GM12891 (cell line): ENCODE measurements at regions not wholly inside any gene's neighbourhood (a gene's known extent, or its start where the extent isn't known, plus 50 kb on each side); places are given as distances from the start of the nearest gene placed in this dataset.

Source experiments
- PAX5 ChIP-seq: IDR thresholded peaks from 2 replicates; pipeline ENCODE4 v1.6.1; 2011; ENCODE audit warnings: low read length, moderate library complexity, mild to moderate bottlenecking; ENCODE audit not compliant: insufficient read depth, severe bottlenecking
- POLR2A ChIP-seq: IDR thresholded peaks from 2 replicates; pipeline ENCODE4 v1.6.1; 2011; ENCODE audit warnings: low read depth, low read length, control low read depth
- POLR2AphosphoS5 ChIP-seq: IDR thresholded peaks from 2 replicates; pipeline ENCODE4 v1.6.1; 2011; ENCODE audit warnings: low read depth, low read length, control low read depth
- POU2F2 ChIP-seq: IDR thresholded peaks from 2 replicates; pipeline ENCODE4 v1.6.1; 2011; ENCODE audit warnings: low read depth, mild to moderate bottlenecking, control low read depth, low read length, moderate library complexity
- SPI1 ChIP-seq: IDR thresholded peaks from 2 replicates; pipeline ENCODE4 v1.6.1; 2011; ENCODE audit warnings: low read depth, low read length, control low read depth
- TAF1 ChIP-seq: IDR thresholded peaks from 2 replicates; pipeline ENCODE4 v1.6.1; 2011; ENCODE audit warnings: low read depth, low read length, control low read depth

- TF ChIP-seq SPI1 (no peak), TAF1 (no peak), POLR2AphosphoS5 (no peak), PAX5 (no peak), POLR2A (no peak), POU2F2 (no peak)
Measured at GRCh38 chr5:3729631-3730030, 134.0 kb downstream of the IRX1 start.
